Psoas muscle (tissue), 7 donors: ENCODE measurements at regions not wholly inside any gene's neighbourhood (a gene's known extent, or its start where the extent isn't known, plus 50 kb on each side); places are given as distances from the start of the nearest gene placed in this dataset.

Experiments
- ATAC-seq, 4 donors: fragments of 200-7000 bp; cut with Tn5 transposase; one replicate each; pipeline ENCODE4 v1.9.1; 2020; ENCODE audit warnings: moderate library complexity in 3 of 4, mild to moderate bottlenecking in 2 of 4
- DNase-seq, 2 donors: peaks; one replicate each; pipeline ENCODE4 v3.0.0-alpha.2; 2020
- H3K27ac ChIP-seq: fragments of 200-600 bp; one replicate; pipeline ENCODE4 v1.8.0; 2022
- H3K27me3 ChIP-seq, 3 donors: fragments of 200-600 bp in 1 of 3; one replicate each; pipeline versions ENCODE4 v1.6.1 to v1.8.0; 2013 to 2022; ENCODE audit warnings: low read length in 2 of 3, mild to moderate bottlenecking in 2 of 3, moderate library complexity in 1 of 3; ENCODE audit not compliant: insufficient read depth in 3 of 3
- H3K36me3 ChIP-seq, 2 donors: fragments of 200-600 bp in 1 of 2; one replicate each; pipeline versions ENCODE4 v1.6.1 to v1.8.0; 2013 to 2022; ENCODE audit warnings: low read depth in 1 of 2, mild to moderate bottlenecking in 1 of 2, moderate library complexity in 1 of 2; ENCODE audit not compliant: insufficient read depth in 1 of 2
- H3K4me1 ChIP-seq: fragments of 200-600 bp; one replicate; pipeline ENCODE4 v1.8.0; 2022
- H3K4me3 ChIP-seq: fragments of 200-600 bp; one replicate; pipeline ENCODE4 v1.8.0; 2022; ENCODE audit warnings: mild to moderate bottlenecking
- H3K9me3 ChIP-seq: fragments of 200-600 bp; one replicate; pipeline ENCODE4 v1.8.0; 2022
- WGBS, 3 donors: extraction: QIAGEN DNeasy Blood & Tissue Kit; methylation state at CpG; one replicate each; pipeline versions ENCODE4 v1.1.6 to v1.1.7; 2013; 5-methylcytosine and 5-hydroxymethylcytosine counted together
- intact Hi-C, 2 donors: fragments of 100-400 bp; cut with DNase I; formaldehyde crosslinking; loops; one replicate each; pipeline versions ENCODE4 v1.11.0 to v1.14.2; 2022
- TF ChIP-seq, protein P1 (sequence below): fragments of 200-600 bp; IDR thresholded peaks from one replicate; pipeline ENCODE4 v1.8.0; 2022; ENCODE audit warnings: antibody characterized with exemption
- donor health status: healthy with polysubstance abuse.
- donor health status: DM: no; HTN: no; CAD: no; lungs with moderate emphysema.
- donor health status: Bipolar disorder and iron deficiency.
- donor health status: healthy.
- donor health status: DM: yes; HTN: yes; CAD: no.
- donor health status: DM: no; HTN: no; CAD: no.
- donor health status: DM: yes; HTN: yes; CAD: no.

DNA sequence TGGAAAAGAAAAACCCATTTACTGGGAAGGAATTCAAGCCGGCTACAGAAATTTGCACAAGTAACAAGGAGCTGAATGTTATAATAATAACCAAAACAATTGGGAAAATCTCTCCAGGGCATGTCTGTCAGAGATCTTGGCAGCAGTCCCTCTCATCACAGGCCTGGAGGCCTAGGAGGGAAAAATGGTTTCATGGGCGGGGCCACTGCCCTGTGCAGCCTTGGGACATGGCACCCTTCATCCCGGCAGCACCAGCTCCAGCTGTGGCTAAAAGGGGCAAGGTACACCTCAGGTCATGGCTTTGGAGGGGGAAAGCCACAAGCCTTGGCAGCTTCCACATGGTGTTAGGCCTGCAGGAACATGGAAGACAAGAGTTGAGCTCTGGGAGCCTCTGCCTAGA, 513.1 kb upstream of the CNKSR2 start:
- ATAC-seq (no peak), DNase-seq (no peak)
- WGBS, 3 donors: 67 to 88% (median 70%) methylated on average over 3 of the region's 3 CpGs
- H3K4me3 ChIP-seq: no peak overlapping the region
- peaks cover 13% of the 10 kb centered on the region for H3K9me3 ChIP-seq
- TF ChIP-seq, protein P1, sequence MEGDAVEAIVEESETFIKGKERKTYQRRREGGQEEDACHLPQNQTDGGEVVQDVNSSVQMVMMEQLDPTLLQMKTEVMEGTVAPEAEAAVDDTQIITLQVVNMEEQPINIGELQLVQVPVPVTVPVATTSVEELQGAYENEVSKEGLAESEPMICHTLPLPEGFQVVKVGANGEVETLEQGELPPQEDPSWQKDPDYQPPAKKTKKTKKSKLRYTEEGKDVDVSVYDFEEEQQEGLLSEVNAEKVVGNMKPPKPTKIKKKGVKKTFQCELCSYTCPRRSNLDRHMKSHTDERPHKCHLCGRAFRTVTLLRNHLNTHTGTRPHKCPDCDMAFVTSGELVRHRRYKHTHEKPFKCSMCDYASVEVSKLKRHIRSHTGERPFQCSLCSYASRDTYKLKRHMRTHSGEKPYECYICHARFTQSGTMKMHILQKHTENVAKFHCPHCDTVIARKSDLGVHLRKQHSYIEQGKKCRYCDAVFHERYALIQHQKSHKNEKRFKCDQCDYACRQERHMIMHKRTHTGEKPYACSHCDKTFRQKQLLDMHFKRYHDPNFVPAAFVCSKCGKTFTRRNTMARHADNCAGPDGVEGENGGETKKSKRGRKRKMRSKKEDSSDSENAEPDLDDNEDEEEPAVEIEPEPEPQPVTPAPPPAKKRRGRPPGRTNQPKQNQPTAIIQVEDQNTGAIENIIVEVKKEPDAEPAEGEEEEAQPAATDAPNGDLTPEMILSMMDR: no peak
- no peak overlapping the region for H3K27ac ChIP-seq
- intact Hi-C loops: no loop called here
- no peaks in the 10 kb centered on the region for H3K36me3 ChIP-seq
- H3K27me3 ChIP-seq: no peaks in the 10 kb centered on the region
- no peaks in the 10 kb centered on the region for H3K4me1 ChIP-seq

DNA sequence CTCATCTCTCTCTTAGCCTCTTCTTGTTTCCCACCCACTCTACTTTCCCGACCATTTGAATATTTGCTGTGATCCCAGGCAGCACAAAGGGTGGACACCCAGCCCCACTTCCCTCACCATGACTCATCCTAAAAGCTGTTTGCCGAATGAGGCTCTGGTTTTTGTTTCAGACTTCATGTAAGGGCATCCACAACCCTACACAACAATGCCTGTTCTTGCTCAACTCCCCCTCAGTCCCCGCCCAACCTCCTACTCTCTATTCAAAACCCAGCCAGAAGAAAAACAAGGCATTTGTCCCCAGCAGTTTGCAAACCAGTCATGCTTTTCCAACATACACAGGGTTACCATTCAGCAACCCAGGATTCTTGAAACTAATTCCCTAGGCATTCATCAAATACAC, 516.5 kb upstream of the CNKSR2 start:
- no peaks in the 10 kb centered on the region for H3K4me1 ChIP-seq
- H3K36me3 ChIP-seq: no peaks in the 10 kb centered on the region
- intact Hi-C loops: no loop called here
- no peak overlapping the region for H3K4me3 ChIP-seq
- ATAC-seq (no peak), DNase-seq (no peak)
- H3K27ac ChIP-seq: no peak overlapping the region
- TF ChIP-seq, protein P1: no peak
- H3K27me3 ChIP-seq: no peaks in the 10 kb centered on the region
- peaks cover 13% of the 10 kb centered on the region for H3K9me3 ChIP-seq
- WGBS, 3 donors: 64 to 66% (median 64%) methylated on average over 3 of the region's 3 CpGs

DNA sequence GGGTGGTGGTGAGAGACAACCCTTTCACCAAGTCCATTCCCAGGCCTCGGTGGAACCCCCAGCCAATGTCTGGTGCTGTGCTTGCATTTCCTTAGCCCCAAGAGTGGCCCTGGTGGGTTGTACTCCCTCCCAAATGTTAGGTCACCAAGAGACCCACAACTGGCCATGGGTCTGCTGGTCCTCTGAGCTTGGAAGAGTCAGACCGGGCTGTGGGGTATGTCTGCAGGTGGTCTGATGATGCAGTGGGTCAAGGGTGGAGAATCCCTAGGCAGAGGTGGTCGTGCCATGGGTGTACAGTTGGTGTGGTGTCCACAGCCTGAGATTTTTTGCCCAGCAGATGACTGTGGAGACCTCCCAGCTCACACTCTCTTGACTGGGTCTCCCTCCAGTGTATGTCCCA, 535.7 kb upstream of the CNKSR2 start:
- Histone ChIP-seq H3K9me3 (peaks cover 11% of the 10 kb centered on the region), H3K4me3 (no peak overlapping the region), H3K27me3 (no peaks in the 10 kb centered on the region), H3K4me1 (no peaks in the 10 kb centered on the region), H3K36me3 (no peaks in the 10 kb centered on the region), H3K27ac (no peak overlapping the region)
- TF ChIP-seq, protein P1: no peak
- DNase-seq: peak in 1 of 2 donors; percentile 20
- no peak for ATAC-seq
- intact Hi-C loops: no loop called here
- 65 to 74% (median 68%) methylated on average over 3 of the region's 3 CpGs for whole genome bisulfite sequencing, 3 donors

DNA sequence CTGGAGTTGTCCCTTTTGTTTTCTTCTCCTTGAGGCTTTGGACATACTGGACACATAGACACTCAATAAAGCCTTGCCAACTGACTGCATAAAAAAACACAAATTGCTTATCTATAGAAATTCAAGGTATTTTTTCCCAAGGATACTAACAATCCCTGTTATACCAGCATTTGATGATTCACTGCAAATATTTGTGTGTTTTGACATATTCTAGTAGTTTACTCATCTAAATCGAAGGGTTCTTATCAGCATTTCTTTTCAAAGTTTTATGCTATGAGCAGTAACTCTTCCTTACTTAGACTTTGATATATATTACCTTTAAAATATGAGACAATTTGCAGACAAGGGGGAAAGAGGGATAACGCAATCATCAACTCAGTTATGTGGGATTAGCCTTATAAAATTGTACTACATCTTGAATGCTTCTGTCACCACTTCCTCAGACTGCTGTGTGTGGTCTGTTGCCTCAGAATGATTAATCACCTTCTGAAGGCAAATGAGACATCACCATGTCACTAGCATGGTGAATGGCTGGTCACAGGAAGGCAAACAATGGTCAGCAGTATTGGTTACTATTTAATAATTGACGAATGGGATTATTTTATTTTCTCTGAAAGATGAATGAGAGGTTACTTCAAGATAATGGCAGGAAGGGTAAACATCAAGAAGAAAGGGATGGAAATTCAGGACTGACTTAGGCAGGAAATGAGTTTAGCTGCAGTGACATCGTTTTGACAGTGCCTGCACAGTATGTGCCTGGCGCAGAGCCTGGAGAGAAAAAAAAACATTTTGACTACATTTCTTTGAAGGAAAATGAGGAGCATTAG, 544.3 kb upstream of the CNKSR2 start:
- 58 to 65% (median 60%) methylated on average over 5 of the region's 5 CpGs for WGBS, 3 donors
- H3K36me3 ChIP-seq: no peaks in the 10 kb centered on the region
- H3K4me1 ChIP-seq: no peaks in the 10 kb centered on the region
- no peaks in the 10 kb centered on the region for H3K27me3 ChIP-seq
- no peak overlapping the region for H3K4me3 ChIP-seq
- TF ChIP-seq, protein P1: no peak
- intact Hi-C loops: no loop called here
- no peak for ATAC-seq
- DNase-seq: no peak
- no peak overlapping the region for H3K27ac ChIP-seq
- peaks cover 2% of the 10 kb centered on the region for H3K9me3 ChIP-seq

DNA sequence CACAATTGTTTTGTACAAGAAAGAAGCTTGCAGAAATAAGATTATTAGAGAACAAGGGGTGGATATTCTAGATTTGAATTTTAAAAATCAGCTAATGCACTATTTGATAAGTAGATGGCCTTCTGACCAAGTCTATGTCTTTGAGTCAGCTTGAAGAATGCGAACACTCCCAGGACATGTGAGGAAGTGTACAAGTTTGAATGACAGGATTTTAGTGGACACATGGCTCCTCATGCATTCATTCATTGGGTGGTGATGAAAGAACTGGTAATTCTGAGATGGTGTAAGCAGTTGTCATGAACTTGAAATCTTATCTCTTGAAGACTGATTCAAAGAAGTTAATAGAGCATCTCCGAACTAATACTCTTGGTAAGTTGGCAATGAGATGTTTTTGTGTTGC, 548.2 kb upstream of the CNKSR2 start:
- Histone ChIP-seq H3K27me3 (no peaks in the 10 kb centered on the region), H3K36me3 (no peaks in the 10 kb centered on the region), H3K9me3 (no peaks in the 10 kb centered on the region), H3K27ac (no peak overlapping the region), H3K4me1 (no peaks in the 10 kb centered on the region), H3K4me3 (no peak overlapping the region)
- intact Hi-C loops: no loop called here
- 80 to 88% (median 83%) methylated on average over 2 of the region's 2 CpGs for WGBS, 3 donors
- DNase-seq (no peak), ATAC-seq (no peak)
- TF ChIP-seq, protein P1: no peak
